ENCODE measurements at regions not wholly inside any gene's neighbourhood (a gene's known extent, or its start where the extent isn't known, plus 50 kb on each side); places are given as distances from the start of the nearest gene placed in this dataset.

DNA sequence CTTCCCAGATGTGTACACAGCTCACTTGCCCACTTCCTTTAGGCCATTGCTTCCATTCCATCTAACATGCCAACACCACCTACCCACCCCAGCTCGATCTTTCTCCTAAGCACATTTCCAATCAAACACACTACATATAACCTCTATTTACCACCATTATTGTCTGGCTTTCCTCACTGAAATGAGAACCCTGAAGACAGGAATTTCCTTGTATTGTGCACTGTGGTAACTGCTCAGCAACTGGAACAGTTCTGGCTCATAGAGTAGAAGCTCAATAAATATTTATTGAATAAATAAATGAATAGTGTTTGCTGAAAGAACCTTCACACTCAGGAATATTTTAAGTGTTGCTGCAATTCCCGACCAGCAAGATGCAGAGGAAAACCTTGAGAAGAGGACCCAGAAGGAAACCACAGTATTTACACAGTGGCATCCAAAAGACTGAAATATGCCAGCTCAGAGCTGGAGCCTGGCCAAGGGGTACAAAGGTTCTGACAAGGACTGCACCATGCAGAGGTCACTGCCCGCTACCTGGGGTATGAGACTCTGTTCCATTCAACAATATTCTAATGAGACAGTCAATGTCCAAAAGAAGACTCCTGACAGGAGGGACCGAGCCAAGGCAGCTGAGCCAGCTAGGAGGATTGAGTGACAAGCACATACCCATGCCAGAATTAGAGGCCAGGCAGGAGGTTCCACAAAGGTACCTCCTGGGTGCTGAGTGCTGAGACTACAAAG lies 168.8 kb downstream of the NUP210 start (continued):
- TF ChIP-seq, protein P1, sequence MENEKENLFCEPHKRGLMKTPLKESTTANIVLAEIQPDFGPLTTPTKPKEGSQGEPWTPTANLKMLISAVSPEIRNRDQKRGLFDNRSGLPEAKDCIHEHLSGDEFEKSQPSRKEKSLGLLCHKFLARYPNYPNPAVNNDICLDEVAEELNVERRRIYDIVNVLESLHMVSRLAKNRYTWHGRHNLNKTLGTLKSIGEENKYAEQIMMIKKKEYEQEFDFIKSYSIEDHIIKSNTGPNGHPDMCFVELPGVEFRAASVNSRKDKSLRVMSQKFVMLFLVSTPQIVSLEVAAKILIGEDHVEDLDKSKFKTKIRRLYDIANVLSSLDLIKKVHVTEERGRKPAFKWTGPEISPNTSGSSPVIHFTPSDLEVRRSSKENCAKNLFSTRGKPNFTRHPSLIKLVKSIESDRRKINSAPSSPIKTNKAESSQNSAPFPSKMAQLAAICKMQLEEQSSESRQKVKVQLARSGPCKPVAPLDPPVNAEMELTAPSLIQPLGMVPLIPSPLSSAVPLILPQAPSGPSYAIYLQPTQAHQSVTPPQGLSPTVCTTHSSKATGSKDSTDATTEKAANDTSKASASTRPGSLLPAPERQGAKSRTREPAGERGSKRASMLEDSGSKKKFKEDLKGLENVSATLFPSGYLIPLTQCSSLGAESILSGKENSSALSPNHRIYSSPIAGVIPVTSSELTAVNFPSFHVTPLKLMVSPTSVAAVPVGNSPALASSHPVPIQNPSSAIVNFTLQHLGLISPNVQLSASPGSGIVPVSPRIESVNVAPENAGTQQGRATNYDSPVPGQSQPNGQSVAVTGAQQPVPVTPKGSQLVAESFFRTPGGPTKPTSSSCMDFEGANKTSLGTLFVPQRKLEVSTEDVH (IDR thresholded peaks at IDR 0.05; ENCODE audit: low read depth, partially characterized antibody), result no peak
- TF ChIP-seq, protein P2, sequence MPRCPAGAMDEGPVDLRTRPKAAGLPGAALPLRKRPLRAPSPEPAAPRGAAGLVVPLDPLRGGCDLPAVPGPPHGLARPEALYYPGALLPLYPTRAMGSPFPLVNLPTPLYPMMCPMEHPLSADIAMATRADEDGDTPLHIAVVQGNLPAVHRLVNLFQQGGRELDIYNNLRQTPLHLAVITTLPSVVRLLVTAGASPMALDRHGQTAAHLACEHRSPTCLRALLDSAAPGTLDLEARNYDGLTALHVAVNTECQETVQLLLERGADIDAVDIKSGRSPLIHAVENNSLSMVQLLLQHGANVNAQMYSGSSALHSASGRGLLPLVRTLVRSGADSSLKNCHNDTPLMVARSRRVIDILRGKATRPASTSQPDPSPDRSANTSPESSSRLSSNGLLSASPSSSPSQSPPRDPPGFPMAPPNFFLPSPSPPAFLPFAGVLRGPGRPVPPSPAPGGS (IDR thresholded peaks at IDR 0.05; ENCODE audit: borderline replicate concordance, insufficient read depth, low read depth, low read length, poor library complexity, severe bottlenecking), result no peak

DNA sequence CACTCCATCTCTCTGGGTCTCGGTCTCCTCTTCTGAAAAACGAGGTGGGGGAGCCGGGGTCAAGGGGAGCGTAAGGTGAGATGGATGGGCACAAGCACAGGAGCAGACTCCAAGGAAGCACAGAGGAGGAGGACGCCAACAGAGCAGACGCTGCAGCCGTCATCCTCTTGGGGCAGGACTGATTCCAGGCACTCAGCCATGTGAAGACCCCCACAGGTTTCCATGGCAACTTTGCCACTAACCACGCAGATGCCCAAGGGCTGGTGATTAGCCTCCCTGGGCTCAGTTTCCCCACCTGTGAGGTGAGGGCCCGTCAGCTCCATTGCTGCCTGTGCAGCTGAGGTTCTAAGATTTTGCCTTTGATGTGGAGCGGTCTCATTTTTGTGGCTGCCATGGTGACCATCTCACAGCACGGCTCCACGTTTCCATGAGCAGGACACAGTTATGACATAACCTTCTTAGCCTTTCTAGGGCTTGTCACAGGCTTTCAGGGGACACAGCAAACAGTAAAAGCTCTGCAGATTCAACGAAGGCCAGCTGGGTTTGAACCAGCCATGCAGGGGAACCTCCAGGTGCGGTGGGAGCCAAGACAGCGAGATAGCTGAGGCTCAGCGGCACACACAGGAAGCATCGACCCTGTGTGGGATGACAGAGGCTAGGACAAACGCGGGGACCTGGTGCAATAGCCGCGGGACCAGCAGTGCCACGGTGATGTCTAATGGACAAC lies 170.3 kb downstream of the NUP210 start:
- Histone ChIP-seq H3K9me3 (replicated peaks; ENCODE audit: control insufficient read depth, insufficient read depth, low read length) (no peaks in the 10 kb centered on the region), H3K4me3 (no peak overlapping the region), H3K9ac (ENCODE audit: control insufficient read depth, insufficient read depth, low read length) (no peak overlapping the region), H2AFZ (ENCODE audit: control insufficient read depth, low read depth, low read length) (no peak overlapping the region), H3K36me3 (ENCODE audit: control insufficient read depth in 2 of 2, insufficient read depth in 2 of 2, low read length in 1 of 2) (no peaks in the 10 kb centered on the region), H3K4me2 (ENCODE audit: control insufficient read depth, insufficient read depth) (no peak overlapping the region), H3K27me3 (replicated peaks in 1 of 2; ENCODE audit: control insufficient read depth in 2 of 2, insufficient read depth in 2 of 2, low read length in 1 of 2) (peaks cover 0 to 6% of the 10 kb centered on the region in 2 experiments; a peak in 3 of 4 replicates), H3K27ac (ENCODE audit: control insufficient read depth, insufficient read depth) (no peak overlapping the region), H3K4me1 (ENCODE audit: control insufficient read depth, insufficient read depth, low read length) (no peaks in the 10 kb centered on the region), H4K20me1 (ENCODE audit: control insufficient read depth, insufficient read depth) (no peaks in the 10 kb centered on the region), H3K79me2 (ENCODE audit: control insufficient read depth, insufficient read depth, low read length) (no peaks in the 10 kb centered on the region)
- ATAC-seq (no peak), DNase-seq (ENCODE audit: low read depth, low spot score) (no peak), FAIRE-seq (no peak)
- POLR2A ChIA-PET, result interaction anchor here (0.6 kb wide), 1 partner anchor 45 kb away, joined by 3 read pairs; no protein-coding TSS in a partner anchor
- BruUV-seq (replicated peaks), result no TSS peak
- in situ Hi-C loops (cut with MboI), result no loop called here
- intact Hi-C loops (cut with micrococcal nuclease; ENCODE audit: unreplicated experiment), result no loop called here
- WGBS (ENCODE audit: insufficient coverage, insufficient replicate concordance, low lambda C conversion rate, missing lambda C conversion rate), result 34% methylated on average over 22 of the region's 22 CpGs
- SMC1A ChIA-PET (ENCODE audit: uncharacterized antibody, unreplicated experiment), result no interaction called here
- CTCF ChIA-PET, result interaction anchor here (0.8 kb wide), 1 partner anchor 94 kb away, joined by 3 read pairs; no protein-coding TSS in a partner anchor
- RAD21 ChIA-PET (ENCODE audit: unreplicated experiment), result no interaction called here
- TF ChIP-seq NFYB (IDR thresholded peaks at IDR 0.05; ENCODE audit: insufficient read depth, low read depth, low read length) (no peak), ZNF217 (IDR thresholded peaks at IDR 0.05) (no peak), SP1 (IDR thresholded peaks at IDR 0.05; ENCODE audit: low read depth, low read length) (no peak), FOS (IDR thresholded peaks at IDR 0.05; ENCODE audit: borderline replicate concordance, extremely low read depth, insufficient read length) (no peak), NFXL1 (IDR thresholded peaks at IDR 0.05; ENCODE audit: borderline replicate concordance) (no peak), CBX3 (IDR thresholded peaks at IDR 0.05; ENCODE audit: borderline replicate concordance, low read depth) (no peak), NRF1 (conservative IDR thresholded peaks at IDR 0.05; ENCODE audit: low read depth, low read length) (no peak), RAD51 (IDR thresholded peaks at IDR 0.05) (no peak), POU2F2 (IDR thresholded peaks at IDR 0.05; ENCODE audit: borderline replicate concordance, low read depth, low read length) (no peak), MEF2A (IDR thresholded peaks at IDR 0.05; ENCODE audit: insufficient read depth, low read depth, low read length) (no peak), NFIC (IDR thresholded peaks at IDR 0.05; ENCODE audit: low read depth, low read length) (no peak)
- TF ChIP-seq, protein P3, sequence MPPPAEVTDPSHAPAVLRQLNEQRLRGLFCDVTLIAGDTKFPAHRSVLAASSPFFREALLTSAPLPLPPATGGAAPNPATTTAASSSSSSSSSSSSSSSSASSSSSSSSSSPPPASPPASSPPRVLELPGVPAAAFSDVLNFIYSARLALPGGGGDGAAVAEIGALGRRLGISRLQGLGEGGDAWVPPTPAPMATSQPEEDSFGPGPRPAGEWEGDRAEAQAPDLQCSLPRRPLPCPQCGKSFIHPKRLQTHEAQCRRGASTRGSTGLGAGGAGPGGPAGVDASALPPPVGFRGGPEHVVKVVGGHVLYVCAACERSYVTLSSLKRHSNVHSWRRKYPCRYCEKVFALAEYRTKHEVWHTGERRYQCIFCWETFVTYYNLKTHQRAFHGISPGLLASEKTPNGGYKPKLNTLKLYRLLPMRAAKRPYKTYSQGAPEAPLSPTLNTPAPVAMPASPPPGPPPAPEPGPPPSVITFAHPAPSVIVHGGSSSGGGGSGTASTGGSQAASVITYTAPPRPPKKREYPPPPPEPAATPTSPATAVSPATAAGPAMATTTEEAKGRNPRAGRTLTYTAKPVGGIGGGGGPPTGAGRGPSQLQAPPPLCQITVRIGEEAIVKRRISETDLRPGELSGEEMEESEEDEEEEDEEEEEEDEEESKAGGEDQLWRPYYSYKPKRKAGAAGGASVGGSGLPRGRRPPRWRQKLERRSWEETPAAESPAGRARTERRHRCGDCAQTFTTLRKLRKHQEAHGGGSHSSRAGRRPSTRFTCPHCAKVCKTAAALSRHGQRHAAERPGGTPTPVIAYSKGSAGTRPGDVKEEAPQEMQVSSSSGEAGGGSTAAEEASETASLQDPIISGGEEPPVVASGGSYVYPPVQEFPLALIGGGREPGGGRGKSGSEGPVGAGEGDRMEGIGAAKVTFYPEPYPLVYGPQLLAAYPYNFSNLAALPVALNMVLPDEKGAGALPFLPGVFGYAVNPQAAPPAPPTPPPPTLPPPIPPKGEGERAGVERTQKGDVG (CRISPR knock-in tag; IDR thresholded peaks at IDR 0.05), result no peak
